ENCODE measurements at regions not wholly inside any gene's neighbourhood (a gene's known extent, or its start where the extent isn't known, plus 50 kb on each side); places are given as distances from the start of the nearest gene placed in this dataset.
A peak's percentile ranks its signal among the peaks of the same experiment; 100 is the strongest.

GRCh38 chr18:75863696-75864095 lies 436.2 kb upstream of the SMIM21 start:
- H3K27ac ChIP-seq: no peak overlapping the region
- H3K4me1 ChIP-seq: no peaks in the 10 kb centered on the region
- TF ChIP-seq POLR2AphosphoS5 (IDR thresholded peaks at IDR 0.05) (no peak), CTCF (IDR thresholded peaks at IDR 0.05) (no peak), POLR2A (IDR thresholded peaks at IDR 0.05) (no peak), EP300 (IDR thresholded peaks at IDR 0.05) (no peak)
- no peak for DNase-seq
- 64 to 68% methylated on average over 5 of the region's 5 CpGs for WGBS, 2 donors
- no peak overlapping the region for H3K4me3 ChIP-seq
- no peaks in the 10 kb centered on the region for H3K9me3 ChIP-seq
- H3K27me3 ChIP-seq: no peaks in the 10 kb centered on the region
- ATAC-seq (ENCODE audit: low FRiP score in 2 of 2): no peak
- H3K36me3 ChIP-seq: no peaks in the 10 kb centered on the region

- ATAC-seq (ENCODE audit: low FRiP score in 2 of 2) (no peak), DNase-seq (no peak)
- WGBS, 2 donors: 77 to 81% methylated on average over 5 of the region's 5 CpGs
Measured at GRCh38 chr18:75862458-75862857, 435.0 kb upstream of the SMIM21 start.

GRCh38 chr18:75860166-75860565 lies 432.7 kb upstream of the SMIM21 start:
- no peak for ATAC-seq (ENCODE audit: low FRiP score in 2 of 2)
- WGBS, 2 donors: 81 to 83% methylated on average over 7 of the region's 7 CpGs
- no peak overlapping the region for H3K4me3 ChIP-seq

More at GRCh38 chr18:75862458-75862857, 435.0 kb upstream of the SMIM21 start:
- no peaks in the 10 kb centered on the region for H3K36me3 ChIP-seq
- H3K27ac ChIP-seq: no peak overlapping the region
- H3K4me1 ChIP-seq: no peaks in the 10 kb centered on the region
- TF ChIP-seq POLR2AphosphoS5 (IDR thresholded peaks at IDR 0.05) (no peak), POLR2A (IDR thresholded peaks at IDR 0.05) (no peak), CTCF (IDR thresholded peaks at IDR 0.05) (no peak), EP300 (IDR thresholded peaks at IDR 0.05) (no peak)
- no peaks in the 10 kb centered on the region for H3K9me3 ChIP-seq
- no peak overlapping the region for H3K4me3 ChIP-seq
- no peaks in the 10 kb centered on the region for H3K27me3 ChIP-seq

GRCh38 chr18:75859533-75859932 lies 432.0 kb upstream of the SMIM21 start:
- no peak overlapping the region for H3K27ac ChIP-seq
- H3K9me3 ChIP-seq: no peaks in the 10 kb centered on the region
- TF ChIP-seq EP300 (IDR thresholded peaks at IDR 0.05): no peak
- TF ChIP-seq POLR2AphosphoS5 (IDR thresholded peaks at IDR 0.05): no peak
- no peak for TF ChIP-seq CTCF (IDR thresholded peaks at IDR 0.05)
- no peak for TF ChIP-seq POLR2A (IDR thresholded peaks at IDR 0.05)
- ATAC-seq (ENCODE audit: low FRiP score in 2 of 2) (no peak), DNase-seq (peak in 1 of 2 donors; percentile 29)
- H3K4me1 ChIP-seq: no peaks in the 10 kb centered on the region
- no peaks in the 10 kb centered on the region for H3K27me3 ChIP-seq
- H3K4me3 ChIP-seq: no peak overlapping the region
- no peaks in the 10 kb centered on the region for H3K36me3 ChIP-seq
- 63 to 70% methylated on average over 5 of the region's 5 CpGs for WGBS, 2 donors

More at GRCh38 chr18:75860166-75860565, 432.7 kb upstream of the SMIM21 start:
- DNase-seq: no peak
- Histone ChIP-seq H3K27me3 (no peaks in the 10 kb centered on the region), H3K36me3 (no peaks in the 10 kb centered on the region), H3K4me1 (no peaks in the 10 kb centered on the region), H3K9me3 (no peaks in the 10 kb centered on the region), H3K27ac (no peak overlapping the region)
- TF ChIP-seq POLR2A (IDR thresholded peaks at IDR 0.05): no peak
- no peak for TF ChIP-seq POLR2AphosphoS5 (IDR thresholded peaks at IDR 0.05)
- no peak for TF ChIP-seq CTCF (IDR thresholded peaks at IDR 0.05)
- TF ChIP-seq EP300 (IDR thresholded peaks at IDR 0.05): no peak

- H3K4me3 ChIP-seq: no peak overlapping the region
- no peak for TF ChIP-seq POLR2AphosphoS5 (IDR thresholded peaks at IDR 0.05)
- no peak for TF ChIP-seq CTCF (IDR thresholded peaks at IDR 0.05)
- no peak for TF ChIP-seq POLR2A (IDR thresholded peaks at IDR 0.05)
- no peak for TF ChIP-seq EP300 (IDR thresholded peaks at IDR 0.05)
- H3K36me3 ChIP-seq: no peaks in the 10 kb centered on the region
- WGBS, 2 donors: 64 to 66% methylated on average over 2 of the region's 2 CpGs
- H3K27ac ChIP-seq: no peak overlapping the region
- ATAC-seq (ENCODE audit: low FRiP score in 2 of 2) (no peak), DNase-seq (no peak)
- no peaks in the 10 kb centered on the region for H3K4me1 ChIP-seq
- no peaks in the 10 kb centered on the region for H3K9me3 ChIP-seq
- H3K27me3 ChIP-seq: no peaks in the 10 kb centered on the region
Measured at GRCh38 chr18:75858754-75859153, 431.3 kb upstream of the SMIM21 start.
